Activated CD4-positive, alpha-beta T cell treated with anti-CD3 and anti-CD28 coated beads, Interleukin-2, amount 10 ng/mL, durations not matched to agents 7 days and 5 days (primary cell): ENCODE measurements at regions not wholly inside any gene's neighbourhood (a gene's known extent, or its start where the extent isn't known, plus 50 kb on each side); places are given as distances from the start of the nearest gene placed in this dataset.

Experiments
- CTCF ChIA-PET: fragments of 350-600 bp; sonication (Branson Sonifier 250); formaldehyde crosslinking; loops from one replicate; lab custom pipeline; 2021; ENCODE audit warnings: antibody characterized with exemption; lab: Charles Lee
- POLR2A ChIA-PET: fragments of 350-600 bp; sonication (Branson Sonifier 250); formaldehyde crosslinking; loops from one replicate; lab custom pipeline; 2021; ENCODE audit warnings: antibody characterized with exemption; lab: Charles Lee
- DNase-seq: peaks from one replicate; pipeline ENCODE4 v3.0.0-alpha.2; 2020
- H3K27ac Mint-ChIP-seq: one replicate; pipeline ENCODE4 v1.8.0; 2021; ENCODE audit warnings: mild to moderate bottlenecking, moderate library complexity, mixed read lengths
- H3K27me3 Mint-ChIP-seq: one replicate; pipeline ENCODE4 v1.8.0; 2021; ENCODE audit warnings: mixed read lengths
- H3K36me3 Mint-ChIP-seq: one replicate; pipeline ENCODE4 v1.8.0; 2021; ENCODE audit warnings: low read depth, mixed read lengths
- H3K4me1 Mint-ChIP-seq: one replicate; pipeline ENCODE4 v1.8.0; 2021; ENCODE audit warnings: mixed read lengths
- H3K4me3 Mint-ChIP-seq: one replicate; pipeline ENCODE4 v1.8.0; 2021; ENCODE audit warnings: mild to moderate bottlenecking, moderate library complexity, mixed read lengths
- H3K9me3 Mint-ChIP-seq: one replicate; pipeline ENCODE4 v1.8.0; 2021; ENCODE audit warnings: mixed read lengths

DNA sequence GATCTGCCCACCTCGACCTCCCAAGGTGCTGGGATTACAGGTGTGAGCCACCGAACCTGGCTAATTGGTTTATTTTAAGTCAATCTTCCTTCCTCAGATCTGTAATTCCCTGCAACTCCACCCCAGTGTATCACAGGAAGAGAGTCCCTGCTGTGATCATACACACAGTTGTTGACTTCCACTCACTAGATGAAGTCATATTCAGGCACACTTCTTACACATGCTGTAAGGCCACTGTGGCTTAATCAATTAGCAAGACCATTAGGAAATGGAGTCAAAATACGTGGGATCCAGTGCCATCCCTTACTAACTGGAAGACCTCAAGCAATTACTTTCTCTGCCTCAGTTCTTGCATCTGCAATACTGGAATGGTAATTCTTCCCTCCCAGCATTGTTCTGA lies 66.1 kb upstream of the PAX2 start:
- no peak overlapping the region for H3K27ac Mint-ChIP-seq
- ChIA-PET POLR2A (no interaction called here), CTCF (interaction anchor here (3.7 kb wide), 1 partner anchor 64 kb away, joined by 15 read pairs; no protein-coding TSS in a partner anchor)
- H3K9me3 Mint-ChIP-seq, result no peaks in the 10 kb centered on the region
- DNase-seq, result no peak
- peaks cover 62% of the 10 kb centered on the region for H3K27me3 Mint-ChIP-seq
- no peak overlapping the region for H3K4me3 Mint-ChIP-seq
- H3K36me3 Mint-ChIP-seq, result no peaks in the 10 kb centered on the region
- H3K4me1 Mint-ChIP-seq, result no peaks in the 10 kb centered on the region

DNA sequence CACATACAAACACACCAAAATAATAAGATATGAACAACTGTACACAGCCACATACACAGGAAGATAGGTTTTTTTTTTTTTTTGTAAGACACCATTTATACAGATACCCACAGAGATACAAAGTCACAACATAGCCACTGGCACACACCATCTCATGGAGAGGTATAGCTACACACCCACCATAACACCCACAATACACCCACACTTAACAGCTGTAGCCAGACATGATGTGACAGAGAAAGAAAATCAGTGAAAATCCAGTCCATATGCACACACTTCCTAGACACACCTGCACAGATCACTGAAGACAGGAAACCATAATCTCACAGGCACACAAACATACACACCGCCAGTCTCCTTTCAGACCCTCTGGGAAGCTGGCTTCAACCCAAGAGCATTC lies 62.4 kb upstream of the PAX2 start:
- CTCF ChIA-PET, result no interaction called here
- Mint-ChIP-seq H3K36me3 (no peaks in the 10 kb centered on the region), H3K4me3 (no peak overlapping the region), H3K27ac (no peak overlapping the region), H3K9me3 (no peaks in the 10 kb centered on the region), H3K27me3 (peaks cover 84% of the 10 kb centered on the region), H3K4me1 (no peaks in the 10 kb centered on the region)
- DNase-seq, result no peak
- POLR2A ChIA-PET, result no interaction called here

DNA sequence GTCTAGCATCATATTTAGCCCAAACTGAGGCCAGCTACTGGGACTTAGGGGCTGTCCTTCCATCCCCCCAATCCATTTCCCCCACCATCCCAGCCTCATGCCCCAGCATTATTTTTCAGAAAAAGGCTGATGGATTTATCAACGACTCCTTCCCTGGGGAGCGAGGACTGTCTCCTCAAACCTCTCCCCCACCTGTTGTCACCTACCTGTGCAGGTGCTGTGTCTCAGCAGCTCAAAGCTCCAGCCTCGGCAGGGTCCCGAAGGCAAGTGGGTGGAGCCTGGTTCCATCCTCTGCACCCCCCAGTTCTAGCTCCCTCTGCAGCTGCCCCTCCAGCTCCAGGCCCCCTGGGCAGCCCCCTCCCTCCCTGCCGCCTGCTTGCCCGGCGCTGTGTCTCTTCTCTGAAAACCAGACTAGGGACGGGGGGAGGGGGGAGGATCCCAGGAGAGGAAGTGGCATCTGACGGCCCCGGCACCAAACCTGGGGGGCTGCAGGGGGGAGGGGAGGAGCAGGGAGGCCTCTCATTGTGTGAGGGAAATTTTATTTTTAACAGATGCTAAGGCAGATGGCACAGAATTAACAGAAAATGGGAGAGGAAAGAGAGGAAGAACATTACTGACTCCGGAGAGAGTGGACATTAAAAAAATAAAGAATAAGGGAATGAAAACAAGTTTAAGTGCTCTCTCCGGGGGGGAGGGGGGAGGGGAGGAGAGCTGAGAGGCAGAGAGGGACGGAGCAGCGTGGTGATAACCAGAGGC lies 61.7 kb upstream of the PAX2 start:
- Mint-ChIP-seq H3K4me1 (no peaks in the 10 kb centered on the region), H3K9me3 (no peaks in the 10 kb centered on the region), H3K27me3 (peaks cover 85% of the 10 kb centered on the region), H3K36me3 (no peaks in the 10 kb centered on the region), H3K27ac (no peak overlapping the region), H3K4me3 (no peak overlapping the region)
- ChIA-PET POLR2A (no interaction called here), CTCF (no interaction called here)
- DNase-seq, result no peak

DNA sequence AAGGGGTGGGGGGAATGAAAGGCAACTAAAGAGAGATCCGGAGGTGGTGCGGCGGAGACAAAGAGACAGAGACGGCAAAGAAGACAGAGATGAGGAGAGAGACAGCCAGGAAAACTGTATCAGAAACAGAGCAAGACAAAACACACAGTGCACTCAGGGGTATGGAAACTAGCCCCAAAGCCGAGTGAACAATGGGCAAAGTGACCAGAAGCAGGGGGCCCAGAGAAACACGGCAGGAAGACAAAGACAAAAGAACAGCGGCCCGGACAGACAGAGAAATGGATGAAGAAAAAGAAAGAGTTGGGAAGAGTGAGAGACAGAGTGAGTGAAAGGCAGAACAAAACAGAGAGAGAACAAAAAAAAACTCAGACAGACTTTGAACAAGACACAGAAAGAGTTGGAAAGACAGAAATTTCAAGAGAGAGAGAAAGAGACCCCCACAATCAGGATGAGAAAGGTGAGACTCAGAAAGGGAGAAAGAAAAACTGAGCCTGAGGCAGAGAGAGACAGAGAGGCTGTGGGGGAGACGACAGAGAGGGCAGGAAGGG lies 60.6 kb upstream of the PAX2 start:
- no peaks in the 10 kb centered on the region for H3K9me3 Mint-ChIP-seq
- no peak for DNase-seq
- peaks cover 80% of the 10 kb centered on the region for H3K27me3 Mint-ChIP-seq
- ChIA-PET CTCF (no interaction called here), POLR2A (no interaction called here)
- no peak overlapping the region for H3K27ac Mint-ChIP-seq
- H3K36me3 Mint-ChIP-seq, result no peaks in the 10 kb centered on the region
- H3K4me1 Mint-ChIP-seq, result no peaks in the 10 kb centered on the region
- H3K4me3 Mint-ChIP-seq, result no peak overlapping the region

DNA sequence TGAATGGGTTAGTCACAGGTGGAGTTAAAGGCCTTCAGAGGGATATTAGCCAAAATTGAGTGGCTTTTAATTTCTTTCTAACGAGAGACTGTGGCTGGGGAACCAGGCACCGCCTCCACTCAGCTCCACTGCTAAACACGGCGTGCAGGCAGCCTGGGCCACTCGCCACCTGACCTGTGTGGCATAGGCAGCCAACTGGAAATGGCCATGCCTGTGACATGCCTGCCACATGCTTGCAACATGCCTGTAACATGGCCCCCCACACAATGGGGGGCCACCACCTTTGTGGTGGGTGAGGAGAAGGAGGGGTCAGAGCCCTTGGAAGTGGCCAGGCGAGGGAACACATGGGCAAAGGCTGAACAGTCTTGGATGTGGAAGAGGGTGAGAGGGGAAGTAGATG lies 60.1 kb upstream of the PAX2 start:
- Mint-ChIP-seq H3K4me3 (no peak overlapping the region), H3K27me3 (peaks cover 76% of the 10 kb centered on the region), H3K4me1 (no peaks in the 10 kb centered on the region), H3K27ac (no peak overlapping the region), H3K9me3 (no peaks in the 10 kb centered on the region), H3K36me3 (no peaks in the 10 kb centered on the region)
- POLR2A ChIA-PET, result no interaction called here
- DNase-seq, result no peak
- CTCF ChIA-PET, result no interaction called here

DNA sequence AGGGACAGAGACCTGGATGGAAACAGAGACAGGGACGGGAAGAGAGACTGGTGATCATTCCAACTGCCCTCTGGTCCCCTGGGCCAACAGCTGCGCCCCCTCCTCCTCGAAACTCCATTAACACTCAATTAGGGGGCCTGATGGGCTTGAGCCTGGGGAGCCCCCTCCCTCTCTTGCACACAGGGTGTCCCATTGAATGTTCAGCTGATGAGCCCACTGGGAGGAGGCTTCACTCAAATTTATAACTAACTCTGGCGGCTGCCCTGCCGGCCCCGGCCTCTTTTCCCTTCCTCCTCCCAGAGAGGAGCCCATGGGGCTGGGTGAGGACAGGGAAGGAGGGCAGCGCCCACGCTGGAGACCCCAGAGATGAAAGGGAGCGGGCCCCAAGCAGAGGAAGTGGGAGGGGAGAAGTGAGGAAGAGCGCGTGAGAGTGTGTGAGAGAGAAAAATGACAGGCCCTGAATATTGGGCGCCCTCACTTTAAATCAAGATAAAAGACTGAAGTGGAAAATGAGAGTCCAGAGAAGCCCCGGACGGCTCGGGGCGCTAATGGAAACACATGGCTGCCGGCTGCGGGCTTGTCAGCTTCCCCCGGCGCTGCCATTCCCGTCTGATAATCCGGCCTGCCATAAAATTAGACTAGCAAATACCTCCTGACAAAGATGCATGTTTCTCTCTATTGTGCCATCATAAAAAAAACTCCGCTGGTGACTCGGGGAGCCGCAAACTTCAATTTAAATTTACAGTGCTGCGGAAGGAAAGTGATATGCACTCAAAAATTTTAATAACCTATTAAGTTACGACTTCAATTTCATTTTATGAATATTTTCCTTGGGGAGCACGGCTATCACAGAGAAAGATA lies 58.0 kb upstream of the PAX2 start:
- Mint-ChIP-seq H3K4me1 (no peaks in the 10 kb centered on the region), H3K36me3 (no peaks in the 10 kb centered on the region), H3K27me3 (peaks cover 69% of the 10 kb centered on the region), H3K9me3 (no peaks in the 10 kb centered on the region), H3K4me3 (no peak overlapping the region), H3K27ac (no peak overlapping the region)
- CTCF ChIA-PET, result no interaction called here
- no peak for DNase-seq
- POLR2A ChIA-PET, result no interaction called here

DNA sequence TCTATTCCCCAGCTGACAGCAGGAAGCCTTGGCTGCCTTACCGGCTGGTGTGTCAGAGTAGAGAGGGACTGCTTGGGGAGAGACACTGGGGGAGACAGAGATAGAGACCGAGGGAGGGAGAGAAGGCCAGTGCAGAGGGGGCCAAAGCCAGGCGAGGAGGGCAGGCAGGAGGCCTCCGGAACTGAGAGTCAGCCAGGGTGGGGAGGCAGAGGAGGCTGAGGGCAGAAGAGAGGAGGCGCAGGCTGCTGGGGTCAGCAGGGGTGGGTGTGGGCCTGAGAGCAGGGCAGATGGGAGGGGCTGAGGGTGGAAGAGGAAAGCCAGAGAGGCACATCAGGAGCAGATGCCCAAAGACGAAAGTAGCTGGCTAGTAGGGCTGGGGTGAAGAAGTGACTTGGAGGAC lies 57.2 kb upstream of the PAX2 start:
- H3K36me3 Mint-ChIP-seq, result no peaks in the 10 kb centered on the region
- POLR2A ChIA-PET, result no interaction called here

DNA sequence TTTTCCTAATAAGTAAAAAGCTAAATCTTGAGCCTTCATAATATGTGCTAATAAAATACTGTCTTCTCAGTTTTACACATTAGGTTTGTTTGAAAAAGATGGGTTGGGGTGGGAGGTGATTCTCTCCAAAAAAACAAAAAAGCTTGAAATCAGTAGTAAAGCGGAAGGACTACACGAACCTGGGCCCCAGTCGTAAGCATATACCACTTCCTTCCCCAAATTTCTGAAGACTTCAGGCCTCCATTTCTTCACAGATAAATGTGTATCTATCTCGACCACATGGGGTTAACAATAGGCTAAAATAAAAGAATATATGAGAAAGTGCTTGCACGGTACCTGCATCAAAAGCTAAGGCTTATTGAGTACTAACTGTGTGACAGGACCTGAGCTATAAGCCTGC lies 51.6 kb upstream of the PAX2 start:
- no peaks in the 10 kb centered on the region for H3K9me3 Mint-ChIP-seq
- no peaks in the 10 kb centered on the region for H3K36me3 Mint-ChIP-seq
- H3K4me3 Mint-ChIP-seq, result no peak overlapping the region
- no peak for DNase-seq
- POLR2A ChIA-PET, result no interaction called here
- peaks cover 18% of the 10 kb centered on the region for H3K27me3 Mint-ChIP-seq
- CTCF ChIA-PET, result interaction anchor here (1.2 kb wide), 1 partner anchor 49 kb away, joined by 3 read pairs; no protein-coding TSS in a partner anchor
- H3K4me1 Mint-ChIP-seq, result peaks cover 2% of the 10 kb centered on the region
- no peak overlapping the region for H3K27ac Mint-ChIP-seq

More for the DNA sequence above, 57.2 kb upstream of the PAX2 start:
- H3K27ac Mint-ChIP-seq, result no peak overlapping the region
- no peaks in the 10 kb centered on the region for H3K4me1 Mint-ChIP-seq
- no peak for DNase-seq
- CTCF ChIA-PET, result no interaction called here
- H3K9me3 Mint-ChIP-seq, result no peaks in the 10 kb centered on the region
- H3K27me3 Mint-ChIP-seq, result peaks cover 61% of the 10 kb centered on the region
- no peak overlapping the region for H3K4me3 Mint-ChIP-seq
